Activated CD8-positive, alpha-beta memory T cell treated with anti-CD3 and anti-CD28 coated beads, Interleukin-2, amount 10 ng/mL, durations not matched to agents 7 days and 5 days (primary cell): ENCODE measurements at regions not wholly inside any gene's neighbourhood (a gene's known extent, or its start where the extent isn't known, plus 50 kb on each side); places are given as distances from the start of the nearest gene placed in this dataset.
"Not testable (repeated sequence)": the region's sequence is repeated elsewhere in the genome, so short reads cannot be mapped to it uniquely, and the experiment has no call there.

Source experiments
- ATAC-seq: fragments of 150-1000 bp; cut with Tn5 transposase; one replicate; pipeline ENCODE4 v1.10.0; 2021; ENCODE audit warnings: moderate library complexity
- CTCF ChIA-PET: fragments of 350-600 bp; sonication (Branson Sonifier 250); formaldehyde crosslinking; loops from one replicate; lab custom pipeline; 2021; ENCODE audit warnings: antibody characterized with exemption; lab: Charles Lee
- DNase-seq: peaks from one replicate; pipeline ENCODE4 v3.0.0-alpha.2; 2020
- H3K27ac Mint-ChIP-seq: one replicate; pipeline ENCODE4 v1.8.0; 2021; ENCODE audit warnings: mild to moderate bottlenecking, mixed read lengths
- H3K27me3 Mint-ChIP-seq: one replicate; pipeline ENCODE4 v1.8.0; 2021; ENCODE audit warnings: mixed read lengths
- H3K36me3 Mint-ChIP-seq: one replicate; pipeline ENCODE4 v1.8.0; 2021; ENCODE audit warnings: mild to moderate bottlenecking, mixed read lengths
- H3K4me1 Mint-ChIP-seq: one replicate; pipeline ENCODE4 v1.8.0; 2021; ENCODE audit warnings: mixed read lengths
- H3K4me3 Mint-ChIP-seq: one replicate; pipeline ENCODE4 v1.8.0; 2021; ENCODE audit warnings: mild to moderate bottlenecking, moderate library complexity, mixed read lengths
- H3K9me3 Mint-ChIP-seq: one replicate; pipeline ENCODE4 v1.8.0; 2022; ENCODE audit warnings: low read depth, mixed read lengths

GRCh38 chr4:60384516-60384915 is 815.6 kb upstream of the ADGRL3 start:
- no peak for DNase-seq
- Mint-ChIP-seq H3K27me3 (no peaks in the 10 kb centered on the region), H3K27ac (no peak overlapping the region), H3K36me3 (no peaks in the 10 kb centered on the region), H3K9me3 (peaks cover 4% of the 10 kb centered on the region), H3K4me3 (no peak overlapping the region), H3K4me1 (no peaks in the 10 kb centered on the region)
- CTCF ChIA-PET = no interaction called here
- no peak for ATAC-seq

- no peak overlapping the region for H3K27ac Mint-ChIP-seq
- DNase-seq (no peak), ATAC-seq (no peak)
- peaks cover 8% of the 10 kb centered on the region for H3K9me3 Mint-ChIP-seq
- H3K4me3 Mint-ChIP-seq = no peak overlapping the region
- no peaks in the 10 kb centered on the region for H3K27me3 Mint-ChIP-seq
- H3K4me1 Mint-ChIP-seq = no peaks in the 10 kb centered on the region
- CTCF ChIA-PET = no interaction called here
- H3K36me3 Mint-ChIP-seq = no peaks in the 10 kb centered on the region
These were observed 810.5 kb upstream of the ADGRL3 start for GRCh38 chr4:60389633-60390032.

DNA sequence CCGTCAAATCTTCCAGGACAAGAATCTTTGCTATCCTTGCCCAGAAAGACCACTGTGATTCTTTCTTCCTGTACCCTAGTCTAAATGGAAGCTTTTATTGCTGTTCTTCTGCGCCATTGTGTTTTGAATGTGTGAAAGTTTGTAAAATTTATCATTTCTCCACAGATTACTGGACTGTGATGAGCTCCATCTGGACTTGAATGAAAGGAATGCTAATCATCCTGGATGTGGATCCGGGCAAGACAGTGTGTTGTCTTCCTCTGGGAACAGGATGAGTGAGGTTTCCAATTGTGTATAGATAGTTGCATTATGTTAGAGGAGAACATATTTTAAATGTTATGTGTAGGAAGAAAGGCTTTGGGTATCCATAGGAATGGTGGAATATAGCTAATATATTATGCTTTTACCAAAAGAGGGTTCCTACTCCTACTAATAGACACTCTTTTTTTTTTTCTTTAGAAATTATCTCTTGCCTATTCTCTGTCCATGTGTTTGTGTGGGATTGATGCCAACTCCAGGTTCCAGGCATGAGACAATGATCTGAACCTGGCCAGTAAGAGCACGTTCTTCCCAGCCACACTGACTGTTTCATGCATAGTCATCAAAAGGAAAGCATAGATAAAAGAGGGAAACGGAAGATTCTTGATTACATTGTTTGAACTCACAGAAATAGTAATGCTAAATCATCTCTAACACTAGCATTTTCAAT is 803.6 kb upstream of the ADGRL3 start:
- CTCF ChIA-PET = no interaction called here
- ATAC-seq = no peak

GRCh38 chr4:60400593-60400992 is 799.5 kb upstream of the ADGRL3 start:
- DNase-seq (no peak), ATAC-seq (no peak)
- CTCF ChIA-PET = no interaction called here
- Mint-ChIP-seq H3K9me3 (peaks cover 10% of the 10 kb centered on the region), H3K4me3 (no peak overlapping the region), H3K36me3 (no peaks in the 10 kb centered on the region), H3K27ac (no peak overlapping the region), H3K4me1 (no peaks in the 10 kb centered on the region), H3K27me3 (no peaks in the 10 kb centered on the region)

More for the DNA sequence above, 803.6 kb upstream of the ADGRL3 start:
- H3K27me3 Mint-ChIP-seq = no peaks in the 10 kb centered on the region
- H3K4me3 Mint-ChIP-seq = no peak overlapping the region
- peaks cover 14% of the 10 kb centered on the region for H3K9me3 Mint-ChIP-seq
- H3K36me3 Mint-ChIP-seq = no peaks in the 10 kb centered on the region
- no peak for DNase-seq
- no peaks in the 10 kb centered on the region for H3K4me1 Mint-ChIP-seq
- H3K27ac Mint-ChIP-seq = no peak overlapping the region

GRCh38 chr4:60404027-60404426 is 796.1 kb upstream of the ADGRL3 start:
- CTCF ChIA-PET = no interaction called here
- Mint-ChIP-seq H3K36me3 (peaks cover 1% of the 10 kb centered on the region), H3K4me3 (no peak overlapping the region), H3K4me1 (no peaks in the 10 kb centered on the region), H3K9me3 (peaks cover 17% of the 10 kb centered on the region), H3K27ac (no peak overlapping the region), H3K27me3 (no peaks in the 10 kb centered on the region)
- DNase-seq (no peak), ATAC-seq (no peak)

- Mint-ChIP-seq H3K9me3 (peaks cover 15% of the 10 kb centered on the region), H3K4me3 (no peak overlapping the region), H3K4me1 (no peaks in the 10 kb centered on the region), H3K27ac (no peak overlapping the region), H3K36me3 (no peaks in the 10 kb centered on the region), H3K27me3 (no peaks in the 10 kb centered on the region)
- ATAC-seq = no peak
- CTCF ChIA-PET = no interaction called here
- no peak for DNase-seq
These were observed 777.7 kb upstream of the ADGRL3 start for GRCh38 chr4:60422439-60422838.

DNA sequence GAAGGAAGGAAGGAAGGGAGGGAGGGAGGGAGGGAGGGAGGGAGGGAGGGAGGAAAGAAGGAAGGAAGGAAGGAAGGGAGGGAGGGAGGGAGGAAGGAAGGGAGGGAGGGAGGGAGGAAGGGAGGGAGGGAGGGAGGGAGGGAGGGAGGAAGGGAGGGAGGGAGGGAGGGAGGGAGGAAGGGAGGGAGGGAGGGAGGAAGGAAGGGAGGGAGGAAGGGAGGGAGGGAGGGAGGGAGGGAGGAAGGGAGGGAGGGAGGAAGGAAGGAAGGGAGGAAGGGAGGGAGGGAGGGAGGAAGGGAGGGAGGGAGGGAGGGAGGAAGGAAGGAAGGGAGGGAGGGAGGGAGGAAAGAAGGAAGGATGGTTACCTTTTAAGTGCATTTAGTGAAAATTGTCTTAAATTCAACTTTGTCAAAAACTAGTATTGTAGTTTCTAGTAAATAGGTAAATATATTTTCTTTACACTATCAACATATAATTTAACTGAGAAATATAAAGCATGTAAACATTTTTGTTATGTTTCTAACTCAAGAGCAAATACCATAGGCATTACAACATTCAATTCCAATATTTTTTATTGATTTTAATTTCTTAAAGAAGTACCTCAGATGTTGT is 776.4 kb upstream of the ADGRL3 start:
- H3K9me3 Mint-ChIP-seq, CTCF ChIA-PET: not testable (repeated sequence)

GRCh38 chr4:60432911-60433310 is 767.2 kb upstream of the ADGRL3 start:
- CTCF ChIA-PET = no interaction called here
- no peaks in the 10 kb centered on the region for H3K36me3 Mint-ChIP-seq
- H3K27me3 Mint-ChIP-seq = no peaks in the 10 kb centered on the region
- no peak overlapping the region for H3K27ac Mint-ChIP-seq
- H3K4me1 Mint-ChIP-seq = no peaks in the 10 kb centered on the region
- H3K9me3 Mint-ChIP-seq = peaks cover 10% of the 10 kb centered on the region
- DNase-seq (no peak), ATAC-seq (no peak)
- no peak overlapping the region for H3K4me3 Mint-ChIP-seq

More for the DNA sequence above, 776.4 kb upstream of the ADGRL3 start:
- not testable (repeated sequence) for DNase-seq, H3K4me1 Mint-ChIP-seq, H3K27ac Mint-ChIP-seq, H3K36me3 Mint-ChIP-seq, H3K27me3 Mint-ChIP-seq, ATAC-seq, H3K4me3 Mint-ChIP-seq

- H3K27ac Mint-ChIP-seq = no peak overlapping the region
- ATAC-seq = no peak
- H3K27me3 Mint-ChIP-seq = no peaks in the 10 kb centered on the region
- no peak for DNase-seq
- H3K36me3 Mint-ChIP-seq = no peaks in the 10 kb centered on the region
- CTCF ChIA-PET = no interaction called here
- no peak overlapping the region for H3K4me3 Mint-ChIP-seq
- peaks cover 5% of the 10 kb centered on the region for H3K9me3 Mint-ChIP-seq
- H3K4me1 Mint-ChIP-seq = no peaks in the 10 kb centered on the region
These were observed 757.1 kb upstream of the ADGRL3 start for GRCh38 chr4:60443068-60443467.

- Mint-ChIP-seq H3K4me3 (no peak overlapping the region), H3K27ac (no peak overlapping the region), H3K36me3 (no peaks in the 10 kb centered on the region), H3K4me1 (no peaks in the 10 kb centered on the region), H3K27me3 (no peaks in the 10 kb centered on the region), H3K9me3 (peaks cover 5% of the 10 kb centered on the region)
- ATAC-seq (no peak), DNase-seq (no peak)
- CTCF ChIA-PET = no interaction called here
These were observed 756.3 kb upstream of the ADGRL3 start for GRCh38 chr4:60443796-60444195.

GRCh38 chr4:60450054-60450453 is 750.1 kb upstream of the ADGRL3 start:
- CTCF ChIA-PET = no interaction called here
- Mint-ChIP-seq H3K27me3 (no peaks in the 10 kb centered on the region), H3K27ac (no peak overlapping the region), H3K9me3 (no peaks in the 10 kb centered on the region), H3K36me3 (no peaks in the 10 kb centered on the region), H3K4me1 (no peaks in the 10 kb centered on the region), H3K4me3 (no peak overlapping the region)
- DNase-seq = no peak
- ATAC-seq = no peak

DNA sequence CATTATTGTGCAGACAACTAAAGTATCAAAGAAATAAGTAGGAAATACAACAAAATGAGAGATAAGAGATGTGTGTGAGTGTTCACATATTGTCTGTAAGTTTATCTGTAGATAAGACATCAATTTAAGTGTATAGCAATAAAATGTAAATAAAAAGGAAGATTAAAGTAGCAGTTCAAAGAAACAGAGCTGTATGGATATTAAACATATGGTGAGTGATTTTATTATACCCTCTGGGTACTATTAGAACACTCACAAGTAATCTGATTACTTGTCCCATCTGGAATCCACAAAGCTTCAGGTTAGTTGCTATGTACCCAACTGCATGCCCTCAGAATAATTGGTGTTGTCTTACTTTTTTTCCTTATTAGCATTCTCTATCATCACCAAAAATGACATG is 747.9 kb upstream of the ADGRL3 start:
- Mint-ChIP-seq H3K4me3 (no peak overlapping the region), H3K27ac (no peak overlapping the region), H3K27me3 (no peaks in the 10 kb centered on the region), H3K36me3 (no peaks in the 10 kb centered on the region), H3K4me1 (no peaks in the 10 kb centered on the region), H3K9me3 (peaks cover 3% of the 10 kb centered on the region)
- CTCF ChIA-PET = no interaction called here
- no peak for DNase-seq
- ATAC-seq = no peak

DNA sequence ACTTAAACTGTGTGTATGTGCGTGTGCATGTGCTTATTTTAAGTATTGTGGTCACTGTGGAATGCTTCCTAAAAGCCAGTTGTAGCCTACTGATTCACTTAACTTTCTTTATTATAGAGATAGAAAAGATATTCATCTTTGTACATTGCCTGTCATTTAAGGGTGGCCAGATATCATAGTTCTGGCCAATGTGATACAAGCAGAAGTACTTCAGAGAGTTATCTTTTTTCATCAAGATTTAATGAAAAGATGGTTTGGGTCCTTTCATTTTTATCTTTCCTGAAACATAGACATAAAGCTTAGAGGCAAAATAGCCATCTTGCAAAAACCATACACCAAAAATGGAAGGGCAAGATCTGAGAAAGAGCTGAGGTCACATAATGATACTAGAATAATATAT is 744.7 kb upstream of the ADGRL3 start:
- DNase-seq (no peak), ATAC-seq (no peak)
- H3K4me1 Mint-ChIP-seq = no peaks in the 10 kb centered on the region
- no peak overlapping the region for H3K4me3 Mint-ChIP-seq
- no peak overlapping the region for H3K27ac Mint-ChIP-seq
- peaks cover 3% of the 10 kb centered on the region for H3K9me3 Mint-ChIP-seq
- H3K36me3 Mint-ChIP-seq = no peaks in the 10 kb centered on the region
- CTCF ChIA-PET = no interaction called here
- no peaks in the 10 kb centered on the region for H3K27me3 Mint-ChIP-seq

DNA sequence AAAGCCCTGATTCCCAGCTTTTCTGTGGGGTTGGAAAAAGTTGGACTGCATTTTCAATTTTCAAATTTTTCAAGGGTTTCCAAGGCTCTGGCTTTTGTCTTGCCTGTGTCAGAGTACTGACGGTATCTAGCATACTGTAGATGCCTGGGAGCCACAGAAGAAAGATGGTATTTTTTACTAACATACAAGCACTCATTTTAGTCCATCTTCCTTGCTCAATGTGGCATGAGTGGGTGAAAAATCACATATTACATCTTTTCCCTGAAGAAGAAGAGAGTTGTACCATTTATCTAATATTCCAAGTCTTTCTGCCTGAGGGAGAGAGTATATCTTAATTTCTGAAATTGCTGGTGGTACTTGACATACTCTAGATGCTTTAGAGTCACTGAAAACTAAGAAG is 738.6 kb upstream of the ADGRL3 start:
- peaks cover 11% of the 10 kb centered on the region for H3K9me3 Mint-ChIP-seq
- CTCF ChIA-PET = no interaction called here
- H3K27ac Mint-ChIP-seq = no peak overlapping the region
- H3K36me3 Mint-ChIP-seq = no peaks in the 10 kb centered on the region
- no peaks in the 10 kb centered on the region for H3K4me1 Mint-ChIP-seq
- H3K4me3 Mint-ChIP-seq = no peak overlapping the region
- no peaks in the 10 kb centered on the region for H3K27me3 Mint-ChIP-seq
- DNase-seq (no peak), ATAC-seq (no peak)
